Trophoblast cell (in vitro differentiated cells and primary cell): ENCODE measurements at regions not wholly inside any gene's neighbourhood (a gene's known extent, or its start where the extent isn't known, plus 50 kb on each side); places are given as distances from the start of the nearest gene placed in this dataset.

ENCODE experiments used
- DNase-seq, 2 donors: peaks; one replicate each; pipeline ENCODE4 v3.0.0-alpha.2; 2016
- H2AFZ ChIP-seq: 2 replicates; pipeline ENCODE4 v1.6.1; 2013; ENCODE audit warnings: low read length, moderate library complexity, mild to moderate bottlenecking; ENCODE audit not compliant: insufficient read depth, poor library complexity
- H2AK5ac ChIP-seq: 2 replicates; pipeline ENCODE4 v1.6.1; 2013; ENCODE audit warnings: mild to moderate bottlenecking, low read length
- H2BK120ac ChIP-seq: 2 replicates; pipeline ENCODE4 v1.6.1; 2013; ENCODE audit warnings: low read length, mild to moderate bottlenecking, moderate library complexity; ENCODE audit not compliant: insufficient read depth, poor library complexity
- H2BK12ac ChIP-seq: 2 replicates; pipeline ENCODE4 v1.6.1; 2013; ENCODE audit warnings: mild to moderate bottlenecking, low read length, moderate library complexity
- H2BK5ac ChIP-seq: 2 replicates; pipeline ENCODE4 v1.6.1; 2013; ENCODE audit warnings: low read length, low read depth, moderate library complexity, mild to moderate bottlenecking; ENCODE audit not compliant: poor library complexity
- H3K14ac ChIP-seq: 2 replicates; pipeline ENCODE4 v1.6.1; 2013; ENCODE audit warnings: mild to moderate bottlenecking, low read length
- H3K18ac ChIP-seq: 2 replicates; pipeline ENCODE4 v1.6.1; 2013; ENCODE audit warnings: mild to moderate bottlenecking, low read length
- H3K23ac ChIP-seq: 2 replicates; pipeline ENCODE4 v1.6.1; 2013; ENCODE audit warnings: low read length
- H3K27ac ChIP-seq: 2 replicates; pipeline ENCODE4 v1.5.1; 2013; ENCODE audit warnings: low read depth, mild to moderate bottlenecking, inconsistent platforms, low read length, moderate library complexity
- H3K27me3 ChIP-seq: 2 replicates; pipeline ENCODE4 v1.6.1; 2013; ENCODE audit warnings: inconsistent platforms, mild to moderate bottlenecking, low read length, moderate library complexity; ENCODE audit not compliant: insufficient read depth
- H3K36me3 ChIP-seq, 2 experiments: 1 replicate in 1 of 2; 2 replicates in 1 of 2; pipeline ENCODE4 v1.6.1; 2013; ENCODE audit warnings: low read length in 2 of 2, mild to moderate bottlenecking in 2 of 2, moderate library complexity in 1 of 2; ENCODE audit not compliant: insufficient read depth in 2 of 2, control insufficient read depth in 1 of 2
- H3K4ac ChIP-seq: 2 replicates; pipeline ENCODE4 v1.6.1; 2013; ENCODE audit warnings: low read depth, mild to moderate bottlenecking, low read length, moderate library complexity
- H3K4me1 ChIP-seq, 2 experiments: 1 replicate in 1 of 2; 2 replicates in 1 of 2; pipeline ENCODE4 v1.6.1; 2013; ENCODE audit warnings: low read length in 2 of 2, mild to moderate bottlenecking in 2 of 2, moderate library complexity in 1 of 2; ENCODE audit not compliant: insufficient read depth in 2 of 2, control insufficient read depth in 1 of 2
- H3K4me2 ChIP-seq: 2 replicates; pipeline ENCODE4 v1.6.1; 2013; ENCODE audit warnings: inconsistent platforms, mild to moderate bottlenecking, low read length, moderate library complexity
- H3K4me3 ChIP-seq: 2 replicates; pipeline ENCODE4 v1.5.1; 2013; ENCODE audit warnings: mild to moderate bottlenecking, low read depth, low read length, inconsistent platforms
- H3K79me1 ChIP-seq: one replicate; pipeline ENCODE4 v1.6.1; 2013; ENCODE audit warnings: low read length
- H3K79me2 ChIP-seq: 2 replicates; pipeline ENCODE4 v1.6.1; 2013; ENCODE audit warnings: low read length, mild to moderate bottlenecking; ENCODE audit not compliant: control insufficient read depth, insufficient read depth, poor library complexity
- H3K9ac ChIP-seq: 2 replicates; pipeline ENCODE4 v1.6.1; 2013; ENCODE audit warnings: mild to moderate bottlenecking, low read length
- H3K9me3 ChIP-seq: 2 replicates; pipeline ENCODE4 v1.6.1; 2013; ENCODE audit warnings: low read depth, mild to moderate bottlenecking, control low read depth, inconsistent platforms, low read length; ENCODE audit not compliant: insufficient read depth
- H4K12ac ChIP-seq: 2 replicates; pipeline ENCODE4 v1.6.1; 2013; ENCODE audit warnings: low read depth, mild to moderate bottlenecking, low read length, moderate library complexity
- H4K8ac ChIP-seq: 2 replicates; pipeline ENCODE4 v1.6.1; 2013; ENCODE audit warnings: low read depth, mild to moderate bottlenecking, low read length, moderate library complexity
- H4K91ac ChIP-seq: one replicate; pipeline ENCODE4 v1.6.1; 2013; ENCODE audit warnings: low read depth, mild to moderate bottlenecking, low read length, moderate library complexity
- WGBS: extraction: QIAGEN DNeasy Blood & Tissue Kit; methylation state at CpG from one replicate; pipeline ENCODE4 v1.1.7; 2013; ENCODE audit warnings: missing lambda C conversion rate; ENCODE audit not compliant: insufficient read length, insufficient coverage; ENCODE audit errors: extremely low coverage; 5-methylcytosine and 5-hydroxymethylcytosine counted together

DNA sequence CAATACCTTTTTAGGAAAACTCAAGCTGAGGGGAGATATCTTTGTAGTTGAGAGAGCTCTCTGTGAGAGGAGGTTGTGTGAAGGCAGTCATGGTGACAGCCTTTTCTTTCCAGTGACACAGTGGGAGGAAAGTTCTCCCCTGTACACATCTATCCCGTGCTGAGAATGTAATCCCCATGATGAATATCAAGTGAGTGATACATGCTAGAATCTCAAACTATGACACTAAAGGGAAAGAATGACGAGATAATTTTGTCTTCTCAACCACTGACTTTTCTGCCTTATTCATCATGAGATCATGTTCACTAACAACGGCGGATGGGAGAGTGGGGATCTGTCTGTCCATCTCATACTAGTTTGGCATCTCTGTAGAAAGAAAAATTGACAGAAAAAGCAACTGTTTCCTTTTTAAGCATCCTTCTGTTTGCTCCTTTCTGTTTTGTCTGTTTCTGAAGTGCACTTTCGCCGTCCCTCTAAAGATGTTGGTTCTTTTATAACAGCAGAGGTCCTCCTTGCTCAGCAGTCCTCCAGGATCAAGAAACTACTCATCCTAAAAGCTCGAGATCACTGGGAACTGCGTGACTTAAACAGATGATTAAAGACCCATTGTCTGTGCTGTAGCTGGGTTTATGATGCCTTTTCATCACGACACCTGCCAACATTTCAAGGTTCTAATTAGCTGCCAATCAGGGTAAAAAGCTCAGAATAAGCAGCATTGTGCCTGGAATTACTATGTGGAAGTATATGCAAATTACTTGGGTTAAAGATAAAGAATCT, 137.6 kb downstream of the DCK start:
- no CpG with 5 or more reads among the region's 9 CpGs for WGBS
- H3K4me3 ChIP-seq = no peak overlapping the region
- H3K27me3 ChIP-seq = no peaks in the 10 kb centered on the region
- H4K12ac ChIP-seq = no peak overlapping the region
- H2AFZ ChIP-seq = no peak overlapping the region
- no peak overlapping the region for H3K9ac ChIP-seq
- no peaks in the 10 kb centered on the region for H3K9me3 ChIP-seq
- no peaks in the 10 kb centered on the region for H3K4me1 ChIP-seq
- no peaks in the 10 kb centered on the region for H3K36me3 ChIP-seq
- no peak overlapping the region for H3K4me2 ChIP-seq
- H3K27ac ChIP-seq = no peak overlapping the region
- no peak overlapping the region for H2BK5ac ChIP-seq
- H3K79me1 ChIP-seq = no peaks in the 10 kb centered on the region
- H3K79me2 ChIP-seq = no peaks in the 10 kb centered on the region
- no peak overlapping the region for H2AK5ac ChIP-seq
- H3K4ac ChIP-seq = no peak overlapping the region
- no peak overlapping the region for H2BK120ac ChIP-seq
- no peak overlapping the region for H3K23ac ChIP-seq
- no peak overlapping the region for H2BK12ac ChIP-seq
- no peak overlapping the region for H4K91ac ChIP-seq
- H3K14ac ChIP-seq = no peak overlapping the region
- H3K18ac ChIP-seq = no peak overlapping the region
- H4K8ac ChIP-seq = no peak overlapping the region
- peak; percentile 7 to 71 for DNase-seq

DNA sequence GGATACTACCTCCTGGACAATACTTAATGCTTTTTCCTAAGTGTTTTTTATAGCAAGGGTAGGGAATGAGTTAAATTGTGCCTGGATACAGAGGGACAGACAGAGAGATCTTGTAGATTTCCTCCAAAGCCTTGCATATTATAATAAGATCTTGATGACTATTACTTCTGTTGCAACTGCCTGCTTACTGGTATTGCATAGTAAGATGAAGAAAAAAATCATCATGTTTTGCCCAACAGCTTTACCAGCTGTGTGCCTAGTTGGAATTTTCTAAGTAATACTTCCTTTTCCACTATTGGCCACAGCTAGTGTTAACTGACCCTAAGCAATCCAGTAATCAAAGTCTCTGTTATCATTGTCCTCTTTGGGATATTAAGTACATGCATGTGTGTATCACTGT, 139.0 kb downstream of the DCK start:
- H2BK5ac ChIP-seq = no peak overlapping the region
- no peak overlapping the region for H2AFZ ChIP-seq
- no peak overlapping the region for H3K18ac ChIP-seq
- H3K9me3 ChIP-seq = no peaks in the 10 kb centered on the region
- no peak overlapping the region for H4K91ac ChIP-seq
- no peak overlapping the region for H3K27ac ChIP-seq
- H3K4me2 ChIP-seq = no peak overlapping the region
- peak in 1 of 2 donors; percentile 16 for DNase-seq
- H3K79me2 ChIP-seq = no peaks in the 10 kb centered on the region
- no peaks in the 10 kb centered on the region for H3K36me3 ChIP-seq
- H4K8ac ChIP-seq = no peak overlapping the region
- no peak overlapping the region for H2AK5ac ChIP-seq
- no peak overlapping the region for H3K4ac ChIP-seq
- no peaks in the 10 kb centered on the region for H3K79me1 ChIP-seq
- no peak overlapping the region for H3K23ac ChIP-seq
- H3K4me3 ChIP-seq = no peak overlapping the region
- no peaks in the 10 kb centered on the region for H3K4me1 ChIP-seq
- no peaks in the 10 kb centered on the region for H3K27me3 ChIP-seq
- H2BK12ac ChIP-seq = no peak overlapping the region
- no peak overlapping the region for H3K9ac ChIP-seq
- no peak overlapping the region for H4K12ac ChIP-seq
- H3K14ac ChIP-seq = no peak overlapping the region
- H2BK120ac ChIP-seq = no peak overlapping the region

DNA sequence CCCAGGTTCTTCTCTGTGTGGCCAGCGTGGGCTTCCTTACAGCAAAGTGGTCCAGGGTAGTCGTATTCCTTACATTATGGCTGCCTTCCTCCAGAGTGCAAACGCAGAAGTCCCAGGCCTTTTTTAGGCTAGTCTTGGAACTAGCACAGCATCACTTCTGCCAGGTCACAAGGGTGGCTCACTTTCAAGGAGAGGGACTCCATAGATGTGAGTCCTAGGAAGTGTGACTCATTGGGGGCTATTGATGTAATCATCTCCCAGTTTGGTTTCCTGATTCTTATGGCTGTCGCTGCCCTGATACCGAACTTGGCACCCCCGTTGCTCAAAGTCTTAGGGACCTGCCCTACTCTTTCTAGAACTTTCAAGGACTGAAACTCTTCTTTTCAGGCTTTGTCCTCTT, 140.0 kb downstream of the DCK start:
- Histone ChIP-seq H3K27me3 (no peaks in the 10 kb centered on the region), H2AFZ (no peak overlapping the region), H3K4me3 (no peak overlapping the region), H2BK120ac (no peak overlapping the region), H3K79me1 (no peaks in the 10 kb centered on the region), H3K9ac (no peak overlapping the region), H2BK12ac (no peak overlapping the region), H3K27ac (no peak overlapping the region), H3K4me1 (no peaks in the 10 kb centered on the region), H4K8ac (no peak overlapping the region), H3K9me3 (no peaks in the 10 kb centered on the region), H4K12ac (no peak overlapping the region), H3K36me3 (no peaks in the 10 kb centered on the region), H2AK5ac (no peak overlapping the region), H3K79me2 (no peaks in the 10 kb centered on the region), H4K91ac (no peak overlapping the region), H3K4me2 (no peak overlapping the region), H3K14ac (no peak overlapping the region), H3K23ac (no peak overlapping the region), H2BK5ac (no peak overlapping the region), H3K4ac (no peak overlapping the region), H3K18ac (no peak overlapping the region)
- no peak for DNase-seq
- no CpG with 5 or more reads among the region's 6 CpGs for WGBS

- H3K4me2 ChIP-seq = no peak overlapping the region
- H3K4ac ChIP-seq = no peak overlapping the region
- no peaks in the 10 kb centered on the region for H3K79me1 ChIP-seq
- H4K91ac ChIP-seq = no peak overlapping the region
- H2AK5ac ChIP-seq = no peak overlapping the region
- no peaks in the 10 kb centered on the region for H3K4me1 ChIP-seq
- H3K18ac ChIP-seq = no peak overlapping the region
- no peaks in the 10 kb centered on the region for H3K79me2 ChIP-seq
- H3K4me3 ChIP-seq = no peak overlapping the region
- no peak overlapping the region for H3K14ac ChIP-seq
- H2AFZ ChIP-seq = no peak overlapping the region
- no peak overlapping the region for H4K12ac ChIP-seq
- no peaks in the 10 kb centered on the region for H3K27me3 ChIP-seq
- no peak overlapping the region for H3K27ac ChIP-seq
- H2BK12ac ChIP-seq = no peak overlapping the region
- H2BK5ac ChIP-seq = no peak overlapping the region
- DNase-seq = peak; percentile 78 to 91
- no CpG with 5 or more reads among the region's 1 CpG for WGBS
- H4K8ac ChIP-seq = no peak overlapping the region
- H3K9me3 ChIP-seq = no peaks in the 10 kb centered on the region
- H2BK120ac ChIP-seq = no peak overlapping the region
- no peak overlapping the region for H3K23ac ChIP-seq
- no peak overlapping the region for H3K9ac ChIP-seq
- no peaks in the 10 kb centered on the region for H3K36me3 ChIP-seq
Measured at GRCh38 chr4:71136071-71136470, 142.6 kb downstream of the DCK start.
